CD14-positive monocyte (primary cell): ENCODE measurements at regions not wholly inside any gene's neighbourhood (a gene's known extent, or its start where the extent isn't known, plus 50 kb on each side); places are given as distances from the start of the nearest gene placed in this dataset.

Source experiments
- DNase-seq, 3 donors: peaks; one replicate each; pipeline ENCODE4 v3.0.0-alpha.2; 2011 to 2022
- H2AFZ ChIP-seq: 2 replicates; pipeline ENCODE4 v1.6.0; 2012; ENCODE audit warnings: mild to moderate bottlenecking, low read depth, low read length, inconsistent platforms; ENCODE audit not compliant: insufficient read depth, poor library complexity, severe bottlenecking
- H3K27ac ChIP-seq, 2 donors: 1 replicate in 1 of 2; 2 replicates in 1 of 2; pipeline ENCODE4 v1.5.1; 2012 to 2013; ENCODE audit warnings: low read length in 2 of 2, control low read depth in 1 of 2, inconsistent platforms in 1 of 2, low read depth in 1 of 2, mild to moderate bottlenecking in 1 of 2
- H3K27me3 ChIP-seq, 2 donors: one replicate each; pipeline versions ENCODE4 v1.6.0 to v1.6.1; 2011 to 2013; ENCODE audit warnings: low read length in 2 of 2; ENCODE audit not compliant: control insufficient read depth in 2 of 2, insufficient read depth in 2 of 2
- H3K36me3 ChIP-seq, 2 donors: replicated peaks in 1 of 2; 1 replicate in 1 of 2; 2 replicates in 1 of 2; pipeline versions ENCODE4 v1.5.1 to v1.6.1; 2012 to 2013; ENCODE audit warnings: low read length in 2 of 2, control low read depth in 1 of 2, inconsistent platforms in 1 of 2, mild to moderate bottlenecking in 1 of 2; ENCODE audit not compliant: insufficient read depth in 2 of 2, control insufficient read depth in 1 of 2
- H3K4me1 ChIP-seq, 2 donors: 1 replicate in 1 of 2; 2 replicates in 1 of 2; pipeline versions ENCODE4 v1.5.1 to v1.6.1; 2012 to 2013; ENCODE audit warnings: low read length in 2 of 2, control low read depth in 1 of 2, inconsistent platforms in 1 of 2, mild to moderate bottlenecking in 1 of 2, moderate library complexity in 1 of 2; ENCODE audit not compliant: insufficient read depth in 2 of 2, control insufficient read depth in 1 of 2
- H3K4me2 ChIP-seq: replicated peaks from 2 replicates; pipeline ENCODE3; 2012; ENCODE audit warnings: low read length, moderate library complexity, mild to moderate bottlenecking; ENCODE audit not compliant: poor library complexity, severe bottlenecking; ENCODE audit errors: extremely low read depth
- H3K4me3 ChIP-seq, 3 experiments: fragments of 200-600 bp in 1 of 3; sonication (generic) in 1 of 3; replicated peaks in 1 of 3; 1 replicate in 2 of 3; 2 replicates in 1 of 3; pipeline ENCODE4 v1.5.1; 2011 to 2013; ENCODE audit warnings: low read length in 3 of 3, mild to moderate bottlenecking in 3 of 3, control low read depth in 2 of 3, low read depth in 2 of 3, inconsistent platforms in 1 of 3, moderate library complexity in 1 of 3
- H3K79me2 ChIP-seq: 2 replicates; pipeline ENCODE4 v1.6.0; 2012; ENCODE audit warnings: mild to moderate bottlenecking, control low read depth, inconsistent platforms, low read length, moderate library complexity; ENCODE audit not compliant: insufficient read depth
- H3K9ac ChIP-seq: 2 replicates; pipeline ENCODE4 v1.6.0; 2017; ENCODE audit warnings: low read length, mild to moderate bottlenecking; ENCODE audit not compliant: insufficient read depth, poor library complexity, severe bottlenecking
- H3K9me3 ChIP-seq, 2 donors: replicated peaks in 1 of 2; 1 replicate in 1 of 2; 2 replicates in 1 of 2; pipeline versions ENCODE4 v1.5.1 to v1.6.1; 2012 to 2013; ENCODE audit warnings: low read length in 2 of 2, control low read depth in 1 of 2; ENCODE audit not compliant: control insufficient read depth in 1 of 2, insufficient read depth in 1 of 2
- H4K20me1 ChIP-seq: 2 replicates; pipeline ENCODE4 v1.6.0; 2012; ENCODE audit warnings: mild to moderate bottlenecking, low read length, control low read depth, moderate library complexity; ENCODE audit not compliant: insufficient read depth
- H3K27ac Mint-ChIP-seq, 7 donors: one replicate each; pipeline ENCODE4 v1.8.0; 2020; ENCODE audit warnings: mild to moderate bottlenecking in 7 of 7, mixed read lengths in 7 of 7, moderate library complexity in 6 of 7, inconsistent platforms in 2 of 7
- H3K27me3 Mint-ChIP-seq, 3 donors: one replicate each; pipeline ENCODE4 v1.8.0; 2021 to 2022; ENCODE audit warnings: low read depth in 3 of 3, mild to moderate bottlenecking in 3 of 3, mixed read lengths in 3 of 3, moderate library complexity in 3 of 3, inconsistent platforms in 1 of 3
- H3K36me3 Mint-ChIP-seq, 2 donors: one replicate each; pipeline ENCODE4 v1.8.0; 2020; ENCODE audit warnings: mixed read lengths in 2 of 2, inconsistent platforms in 1 of 2, mild to moderate bottlenecking in 1 of 2
- H3K4me1 Mint-ChIP-seq: one replicate; pipeline ENCODE4 v1.8.0; 2020; ENCODE audit warnings: mild to moderate bottlenecking, mixed read lengths
- H3K4me3 Mint-ChIP-seq, 2 donors: one replicate each; pipeline ENCODE4 v1.8.0; 2020; ENCODE audit warnings: mild to moderate bottlenecking in 2 of 2, mixed read lengths in 2 of 2, moderate library complexity in 1 of 2
- H3K9me3 Mint-ChIP-seq, 7 donors: one replicate each; pipeline ENCODE4 v1.8.0; 2020 to 2022; ENCODE audit warnings: mixed read lengths in 7 of 7, mild to moderate bottlenecking in 6 of 7, moderate library complexity in 6 of 7, inconsistent platforms in 2 of 7
- CTCF ChIP-seq: fragments of 200-600 bp; IDR thresholded peaks from one replicate; pipeline ENCODE4 v1.8.0; 2022; ENCODE audit warnings: antibody characterized with exemption, mild to moderate bottlenecking
- WGBS: methylation state at CpG from one replicate; pipeline ENCODE4 v1.1.5; 2013; ENCODE audit warnings: missing lambda C conversion rate; ENCODE audit not compliant: insufficient coverage; 5-methylcytosine and 5-hydroxymethylcytosine counted together
- intact Hi-C, 2 donors: fragments of 100-400 bp; cut with micrococcal nuclease; formaldehyde crosslinking; loops; one replicate each; pipeline versions ENCODE4 v1.15.0 to v1.15.1; 2023

- WGBS, result 100% methylated on average over 1 of the region's 2 CpGs
- DNase-seq, result peak; percentile 36 to 66 (median 53)
- peak overlapping the region in 1 of 2 donors; percentile 38 for H3K27ac ChIP-seq
- TF ChIP-seq CTCF, result no peak
- H4K20me1 ChIP-seq, result no peaks in the 10 kb centered on the region
- Mint-ChIP-seq H3K36me3 (no peaks in the 10 kb centered on the region), H3K27me3 (peaks cover 0 to 1% (median 0%) of the 10 kb centered on the region in 3 donors), H3K4me3 (no peak overlapping the region), H3K4me1 (peaks cover 14% of the 10 kb centered on the region), H3K9me3 (no peaks in the 10 kb centered on the region), H3K27ac (peak overlapping the region in 5 of 7 donors; percentile 25 to 87 (median 78))
- H3K9me3 ChIP-seq, result no peaks in the 10 kb centered on the region
- H3K36me3 ChIP-seq, result no peaks in the 10 kb centered on the region
- H3K79me2 ChIP-seq, result no peaks in the 10 kb centered on the region
- intact Hi-C loops, result no loop called here
- H3K4me1 ChIP-seq, result peaks cover 8 to 11% of the 10 kb centered on the region in 2 donors
- no peak overlapping the region for H3K9ac ChIP-seq
- no peak overlapping the region for H3K4me2 ChIP-seq
- H3K4me3 ChIP-seq, result no peak overlapping the region
- no peaks in the 10 kb centered on the region for H3K27me3 ChIP-seq
- H2AFZ ChIP-seq, result peak overlapping the region; percentile 36
Measured at GRCh38 chr6:137370871-137371633, 123.1 kb downstream of the OLIG3 start.

GRCh38 chr6:137369136-137369535, 125.1 kb downstream of the OLIG3 start:
- H3K4me1 Mint-ChIP-seq, result peaks cover 15% of the 10 kb centered on the region
- Histone ChIP-seq H3K27ac (no peak overlapping the region), H3K4me1 (peaks cover 8 to 12% of the 10 kb centered on the region in 2 donors), H3K4me3 (no peak overlapping the region), H3K9me3 (no peaks in the 10 kb centered on the region), H3K4me2 (no peak overlapping the region), H3K79me2 (no peaks in the 10 kb centered on the region), H3K36me3 (no peaks in the 10 kb centered on the region), H2AFZ (no peak overlapping the region), H4K20me1 (no peaks in the 10 kb centered on the region), H3K27me3 (no peaks in the 10 kb centered on the region), H3K9ac (no peak overlapping the region)
- no peak for TF ChIP-seq CTCF
- H3K4me3 Mint-ChIP-seq, result no peak overlapping the region
- no peaks in the 10 kb centered on the region for H3K36me3 Mint-ChIP-seq
- DNase-seq, result no peak
- H3K27me3 Mint-ChIP-seq, result no peaks in the 10 kb centered on the region
- no peaks in the 10 kb centered on the region for H3K9me3 Mint-ChIP-seq
- intact Hi-C loops, result no loop called here
- WGBS, result 86% methylated on average over 1 of the region's 1 CpG
- H3K27ac Mint-ChIP-seq, result no peak overlapping the region
